LNCAP (cell line): ENCODE measurements at regions not wholly inside any gene's neighbourhood (a gene's known extent, or its start where the extent isn't known, plus 50 kb on each side); places are given as distances from the start of the nearest gene placed in this dataset.

Experiments used
- TF ChIP-seq, protein P1 (sequence below): fragments of 450-650 bp; IDR thresholded peaks from 2 replicates; pipeline ENCODE4 v1.5.1; 2017; ENCODE audit warnings: mild to moderate bottlenecking

DNA sequence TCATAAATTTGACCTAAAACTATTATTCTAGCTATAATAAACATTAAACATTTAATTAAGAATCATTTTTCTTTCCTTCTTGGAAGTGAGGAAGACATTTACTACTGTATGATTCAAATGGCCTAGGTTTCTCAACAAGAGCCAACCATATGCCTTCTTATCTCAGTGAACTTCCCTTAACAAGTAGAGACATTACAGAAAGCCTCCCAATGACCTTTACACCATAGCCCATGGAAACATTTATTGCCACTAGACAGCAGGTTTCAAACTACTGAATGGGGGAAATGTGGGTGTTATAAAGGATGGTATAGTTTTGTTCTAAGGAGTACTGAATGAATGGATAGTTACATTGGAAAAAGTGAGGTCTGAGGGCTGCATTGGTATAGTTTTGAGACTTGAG lies 349.4 kb upstream of the SPRED2 start:
- TF ChIP-seq, protein P1, sequence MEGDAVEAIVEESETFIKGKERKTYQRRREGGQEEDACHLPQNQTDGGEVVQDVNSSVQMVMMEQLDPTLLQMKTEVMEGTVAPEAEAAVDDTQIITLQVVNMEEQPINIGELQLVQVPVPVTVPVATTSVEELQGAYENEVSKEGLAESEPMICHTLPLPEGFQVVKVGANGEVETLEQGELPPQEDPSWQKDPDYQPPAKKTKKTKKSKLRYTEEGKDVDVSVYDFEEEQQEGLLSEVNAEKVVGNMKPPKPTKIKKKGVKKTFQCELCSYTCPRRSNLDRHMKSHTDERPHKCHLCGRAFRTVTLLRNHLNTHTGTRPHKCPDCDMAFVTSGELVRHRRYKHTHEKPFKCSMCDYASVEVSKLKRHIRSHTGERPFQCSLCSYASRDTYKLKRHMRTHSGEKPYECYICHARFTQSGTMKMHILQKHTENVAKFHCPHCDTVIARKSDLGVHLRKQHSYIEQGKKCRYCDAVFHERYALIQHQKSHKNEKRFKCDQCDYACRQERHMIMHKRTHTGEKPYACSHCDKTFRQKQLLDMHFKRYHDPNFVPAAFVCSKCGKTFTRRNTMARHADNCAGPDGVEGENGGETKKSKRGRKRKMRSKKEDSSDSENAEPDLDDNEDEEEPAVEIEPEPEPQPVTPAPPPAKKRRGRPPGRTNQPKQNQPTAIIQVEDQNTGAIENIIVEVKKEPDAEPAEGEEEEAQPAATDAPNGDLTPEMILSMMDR = no peak

DNA sequence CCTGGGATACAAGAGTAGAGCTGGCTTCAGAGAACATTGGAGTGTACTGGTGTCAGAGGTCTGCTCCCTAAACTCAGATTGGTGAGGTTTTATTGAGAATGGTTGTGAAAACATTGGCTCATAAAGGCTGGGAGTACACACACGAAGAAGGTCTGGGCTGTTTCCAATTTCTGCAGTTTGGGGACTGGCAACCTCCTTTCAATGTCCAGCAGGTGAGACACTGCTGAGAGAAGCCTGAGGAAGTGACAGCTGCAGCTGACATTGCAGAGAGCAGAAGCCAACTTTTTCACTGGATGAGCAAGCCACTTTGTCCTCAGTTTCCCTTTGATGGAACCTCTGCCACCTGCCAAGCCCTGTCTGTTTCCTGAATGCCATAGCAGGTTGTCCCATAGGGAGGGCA lies 346.6 kb upstream of the SPRED2 start:
- TF ChIP-seq, protein P1 = no peak

DNA sequence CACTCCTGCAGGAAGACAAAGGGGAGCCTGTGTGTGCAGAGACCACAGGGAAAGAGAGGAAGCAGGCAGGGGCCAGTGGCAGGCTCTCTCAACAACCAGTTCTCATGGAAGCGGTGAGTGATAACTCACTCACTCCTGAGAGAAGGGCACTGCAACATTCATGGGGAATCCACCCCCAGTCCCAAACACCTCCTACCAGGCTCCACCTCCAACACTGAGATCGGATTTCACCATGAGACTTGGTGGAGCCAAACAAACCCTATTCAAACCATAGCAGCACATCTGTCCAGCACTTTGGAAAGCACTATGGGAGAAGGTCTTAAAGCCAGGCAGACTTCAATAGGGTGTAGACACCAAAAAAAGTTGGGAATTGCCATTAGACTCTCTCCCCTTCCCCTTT lies 345.7 kb upstream of the SPRED2 start:
- TF ChIP-seq, protein P1 = no peak

DNA sequence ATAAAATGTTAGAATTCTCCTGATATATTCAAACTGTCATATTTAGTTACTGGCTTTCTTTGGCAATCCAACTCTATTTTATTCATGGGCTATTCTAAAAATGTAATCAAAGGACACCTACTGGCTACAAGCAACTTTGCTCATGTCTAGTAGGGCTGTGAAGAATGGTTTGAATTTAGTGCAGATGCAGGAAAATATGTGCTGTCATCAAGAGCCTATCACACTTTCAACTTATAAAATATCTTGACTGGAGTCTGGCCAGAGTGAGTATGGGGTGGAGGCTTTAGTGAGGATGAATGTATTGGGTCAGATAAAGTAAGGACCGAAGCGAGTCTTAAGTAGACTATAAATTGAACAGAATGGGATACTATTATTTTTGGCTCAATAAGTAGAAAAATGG lies 343.4 kb upstream of the SPRED2 start:
- TF ChIP-seq, protein P1 = no peak

DNA sequence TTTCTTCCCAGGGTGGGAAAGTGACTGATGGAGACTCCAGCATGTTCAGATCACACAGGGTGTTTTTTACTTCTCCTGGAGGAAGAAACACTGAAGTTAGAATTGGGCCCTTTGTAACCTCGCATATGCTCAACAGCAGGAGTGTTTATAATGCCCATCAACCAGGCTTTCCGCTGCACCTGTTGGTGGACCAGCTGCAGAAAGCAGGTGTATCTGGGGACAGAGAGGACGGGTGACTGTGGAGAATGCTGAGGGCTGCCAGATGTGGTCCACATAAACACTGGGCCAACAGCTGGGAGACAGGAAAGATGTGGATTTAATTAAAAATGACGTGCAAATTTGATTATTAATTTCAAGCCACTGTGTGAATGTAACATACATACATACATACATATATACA lies 335.5 kb upstream of the SPRED2 start:
- TF ChIP-seq, protein P1 = no peak

DNA sequence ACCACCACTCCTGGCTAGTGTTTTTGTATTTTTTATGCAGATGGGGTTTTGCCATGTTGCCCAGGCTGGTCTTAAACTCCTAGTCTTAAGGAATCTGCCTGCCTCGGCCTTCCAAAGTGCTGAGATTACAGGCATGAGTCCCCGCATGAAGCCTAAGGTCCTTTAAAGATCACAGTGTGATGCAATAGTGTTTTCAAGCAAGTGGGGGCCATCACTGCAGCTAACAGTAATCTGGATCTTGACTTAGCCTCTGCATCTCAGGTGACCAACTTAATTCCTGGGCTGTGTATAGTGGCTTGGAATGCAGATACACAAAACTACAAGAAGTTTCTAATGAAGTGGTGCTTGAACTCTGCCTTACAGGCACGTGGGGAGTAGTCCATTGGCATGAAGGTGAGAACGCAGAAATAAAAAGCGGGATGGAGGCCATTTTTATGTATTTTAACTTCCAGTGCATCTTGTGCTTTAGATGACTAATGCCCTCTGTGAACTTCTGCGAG lies 334.4 kb upstream of the SPRED2 start:
- TF ChIP-seq, protein P1 = no peak

DNA sequence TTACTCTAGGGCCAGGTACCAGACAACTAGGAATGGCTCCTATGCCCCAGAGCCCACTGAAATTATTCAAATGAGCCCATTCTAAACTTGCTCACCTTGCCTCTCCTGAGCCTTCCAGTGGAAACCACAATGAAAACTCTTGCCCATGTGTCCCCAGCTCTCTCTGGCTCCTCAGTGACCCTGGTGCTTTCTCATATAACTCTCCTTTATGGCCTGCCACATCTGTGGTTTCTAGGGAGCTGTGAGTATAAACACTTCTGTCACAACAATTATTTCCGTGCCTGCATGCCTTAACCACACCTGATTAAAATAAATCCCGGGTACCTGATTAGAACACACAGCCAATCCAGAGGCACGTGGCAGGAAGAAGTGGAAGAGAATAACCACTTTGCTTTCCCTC lies 333.0 kb upstream of the SPRED2 start:
- TF ChIP-seq, protein P1 = no peak

DNA sequence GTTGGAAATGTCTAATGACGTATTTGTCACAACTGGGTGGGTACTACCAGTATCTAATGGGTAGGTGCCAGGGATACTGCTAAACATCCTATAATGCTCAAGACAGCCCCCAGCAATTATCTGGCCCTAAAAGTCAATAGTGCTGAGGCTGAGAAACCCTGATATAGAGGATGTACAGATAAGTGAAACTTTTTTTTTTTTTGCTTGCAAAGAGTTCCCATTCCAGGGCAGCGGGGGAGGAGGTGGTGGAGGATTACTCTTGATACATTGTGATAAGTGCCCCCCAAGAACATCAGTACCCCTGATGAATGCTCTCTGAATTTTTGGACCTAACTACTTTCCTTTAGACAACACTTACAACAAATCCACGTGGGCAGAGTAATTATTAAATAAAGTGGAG lies 329.7 kb upstream of the SPRED2 start:
- TF ChIP-seq, protein P1 = no peak
